HFFc6 (cell line): ENCODE measurements at regions not wholly inside any gene's neighbourhood (a gene's known extent, or its start where the extent isn't known, plus 50 kb on each side); places are given as distances from the start of the nearest gene placed in this dataset.
"Not testable (repeated sequence)": the region's sequence is repeated elsewhere in the genome, so short reads cannot be mapped to it uniquely, and the experiment has no call there.

Source experiments
- DNase-seq: peaks from one replicate; pipeline ENCODE4 v3.0.0-alpha.2; 2018
- H3K27ac Mint-ChIP-seq: 2 replicates; pipeline ENCODE4 v1.8.0; 2020; ENCODE audit warnings: mild to moderate bottlenecking, mixed read lengths
- H3K27me3 Mint-ChIP-seq: 2 replicates; pipeline ENCODE4 v1.8.0; 2021; ENCODE audit warnings: mild to moderate bottlenecking, moderate library complexity, mixed read lengths; ENCODE audit not compliant: insufficient read depth
- H3K36me3 Mint-ChIP-seq: 2 replicates; pipeline ENCODE4 v1.8.0; 2021; ENCODE audit warnings: low read depth, mixed read lengths
- H3K4me1 Mint-ChIP-seq: 2 replicates; pipeline ENCODE4 v1.8.0; 2020; ENCODE audit warnings: low read depth, mixed read lengths
- H3K4me3 Mint-ChIP-seq: 2 replicates; pipeline ENCODE4 v1.8.0; 2020; ENCODE audit warnings: mild to moderate bottlenecking, moderate library complexity, mixed read lengths
- H3K9me3 Mint-ChIP-seq: 2 replicates; pipeline ENCODE4 v1.8.0; 2020; ENCODE audit warnings: mild to moderate bottlenecking, mixed read lengths
- CTCF ChIP-seq: fragments of 200-600 bp; sonication (generic); IDR thresholded peaks from 2 replicates; pipeline ENCODE4 v1.5.0; 2021; ENCODE audit warnings: antibody characterized with exemption, mild to moderate bottlenecking

DNA sequence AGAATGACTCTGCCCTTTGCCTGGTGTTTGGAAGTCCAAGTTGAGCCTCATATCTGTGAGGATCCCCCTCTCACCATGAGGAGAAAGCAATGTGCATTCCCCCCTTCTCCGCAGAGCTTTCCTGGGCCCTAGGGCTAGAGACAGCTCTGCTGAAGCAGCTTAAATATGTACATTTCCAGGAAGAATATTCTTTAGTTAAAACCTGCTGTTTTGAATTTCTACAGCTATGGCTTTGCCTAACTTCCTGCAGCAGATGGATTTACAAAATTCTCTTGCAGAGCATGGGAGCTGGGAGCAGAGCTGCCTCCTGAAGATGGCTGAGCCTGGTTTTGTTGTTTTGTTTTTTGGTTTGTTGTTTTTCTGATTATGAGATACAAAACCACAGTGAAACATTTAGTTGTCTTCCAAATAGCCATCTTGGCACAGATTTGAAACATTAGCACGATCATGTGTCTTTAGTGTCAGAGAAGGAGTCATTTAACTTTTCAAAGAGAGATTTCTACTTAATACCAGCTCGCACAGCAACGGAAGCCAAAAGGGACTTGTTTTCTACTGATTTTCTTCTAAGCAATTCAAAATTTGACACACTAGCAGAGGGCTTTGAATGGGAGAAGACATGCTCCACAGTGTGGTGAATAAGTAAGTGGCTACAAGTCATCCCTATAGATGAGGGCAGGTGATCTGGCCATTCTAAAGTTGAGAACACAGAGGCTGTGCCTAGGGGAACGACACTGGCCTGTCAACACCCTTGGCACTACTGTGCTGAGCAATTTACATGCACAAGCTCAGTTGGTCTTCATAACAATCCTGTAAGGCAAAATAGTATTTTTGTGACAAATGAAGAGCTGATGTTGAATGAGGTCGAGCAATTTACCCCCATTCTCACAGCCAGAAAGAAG, 222.6 kb downstream of the MREG start:
- Mint-ChIP-seq H3K9me3 (no peaks in the 10 kb centered on the region), H3K4me1 (peaks cover 53% of the 10 kb centered on the region), H3K27ac (no peak overlapping the region), H3K27me3 (no peaks in the 10 kb centered on the region; the same call in 1 of the 2 replicates), H3K36me3 (no peaks in the 10 kb centered on the region), H3K4me3 (no peak overlapping the region)
- no peak for DNase-seq
- TF ChIP-seq CTCF = no peak

GRCh38 chr2:215787565-215788178, 225.7 kb downstream of the MREG start:
- Mint-ChIP-seq H3K27ac (no peak overlapping the region), H3K4me3 (no peak overlapping the region), H3K9me3 (no peaks in the 10 kb centered on the region), H3K36me3 (peaks cover 9% of the 10 kb centered on the region; the same call in 1 of the 2 replicates), H3K27me3 (no peaks in the 10 kb centered on the region; the same call in 1 of the 2 replicates), H3K4me1 (peaks cover 58% of the 10 kb centered on the region)
- no peak for TF ChIP-seq CTCF
- DNase-seq = no peak

GRCh38 chr2:215787025-215787424, 226.3 kb downstream of the MREG start:
- Mint-ChIP-seq H3K4me1 (peaks cover 58% of the 10 kb centered on the region), H3K9me3 (no peaks in the 10 kb centered on the region), H3K27ac (no peak overlapping the region), H3K4me3 (no peak overlapping the region), H3K36me3 (peaks cover 9% of the 10 kb centered on the region; the same call in 1 of the 2 replicates), H3K27me3 (no peaks in the 10 kb centered on the region; the same call in 1 of the 2 replicates)
- no peak for TF ChIP-seq CTCF
- DNase-seq = no peak

- DNase-seq = peak; percentile 62
- Mint-ChIP-seq H3K4me1 (peaks cover 42% of the 10 kb centered on the region), H3K27ac (peak overlapping the region; percentile 93), H3K27me3 (no peaks in the 10 kb centered on the region), H3K4me3 (peak overlapping the region; percentile 31), H3K9me3 (no peaks in the 10 kb centered on the region), H3K36me3 (peaks cover 9% of the 10 kb centered on the region; the same call in 1 of the 2 replicates)
- TF ChIP-seq CTCF = no peak
Observed at GRCh38 chr2:215784371-215784783, 229.0 kb downstream of the MREG start.

DNA sequence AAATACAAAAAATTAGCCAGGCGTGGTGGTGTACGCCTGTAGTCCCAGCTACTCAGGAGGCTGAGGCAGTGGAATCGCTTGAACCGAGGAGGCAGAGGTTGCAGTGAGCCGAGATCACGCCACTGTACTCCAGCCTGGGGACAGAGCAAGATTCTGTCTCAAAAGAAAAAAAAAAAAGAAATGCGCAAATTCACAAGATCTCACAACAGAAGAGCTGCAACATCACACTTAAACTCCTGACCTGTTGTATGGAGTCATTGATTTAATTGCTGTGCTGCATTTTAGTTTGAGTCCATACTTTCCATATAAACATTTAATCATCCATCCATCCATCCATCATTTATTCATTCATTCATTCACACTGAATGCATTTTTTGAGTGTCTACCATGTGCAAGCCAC, 229.7 kb downstream of the MREG start:
- not testable (repeated sequence) for H3K27ac Mint-ChIP-seq, H3K27me3 Mint-ChIP-seq, H3K9me3 Mint-ChIP-seq, DNase-seq, H3K4me3 Mint-ChIP-seq, H3K36me3 Mint-ChIP-seq
- peaks cover 42% of the 10 kb centered on the region for H3K4me1 Mint-ChIP-seq

GRCh38 chr2:215782965-215783364, 230.4 kb downstream of the MREG start:
- Mint-ChIP-seq H3K9me3 (no peaks in the 10 kb centered on the region), H3K4me1 (peaks cover 42% of the 10 kb centered on the region), H3K27me3 (peaks cover under 1% of the 10 kb centered on the region; the same call in 1 of the 2 replicates), H3K27ac (no peak overlapping the region), H3K36me3 (peaks cover 9% of the 10 kb centered on the region; the same call in 1 of the 2 replicates), H3K4me3 (no peak overlapping the region)
- DNase-seq = no peak
- no peak for TF ChIP-seq CTCF
